ENCODE measurements at regions not wholly inside any gene's neighbourhood (a gene's known extent, or its start where the extent isn't known, plus 50 kb on each side); places are given as distances from the start of the nearest gene placed in this dataset.

- intact Hi-C loops (cut with micrococcal nuclease) = no loop called here
- no peak overlapping the region for H3K4ac ChIP-seq (ENCODE audit: low read depth, low read length)
- ATAC-seq (ENCODE audit: low read depth) = no peak
- no peak overlapping the region for H3K23ac ChIP-seq (ENCODE audit: low read depth, low read length)
- no peak overlapping the region for H2BK120ac ChIP-seq (ENCODE audit: low read depth, low read length)
- H3K9me1 ChIP-seq (ENCODE audit: insufficient read depth, low read length) = no peaks in the 10 kb centered on the region
- no peak overlapping the region for H2AFZ ChIP-seq (replicated peaks; ENCODE audit: low read length, poor library complexity)
- peaks cover 10% of the 10 kb centered on the region for H3K27me3 ChIP-seq (ENCODE audit: control insufficient read depth, insufficient read depth, low read length)
- H2AK5ac ChIP-seq (ENCODE audit: low read depth, low read length) = no peak overlapping the region
- no peak overlapping the region for H3K27ac ChIP-seq (ENCODE audit: insufficient read depth, low read length)
- in situ Hi-C loops (cut with MboI; ENCODE audit: low sequenced_read_pairs) = no loop called here
- H3K56ac ChIP-seq (ENCODE audit: extremely low read depth, insufficient read depth, low read length) = no peak overlapping the region
- no peak overlapping the region for H2BK15ac ChIP-seq (ENCODE audit: low read depth, low read length)
- H3K4me2 ChIP-seq (ENCODE audit: low read depth, low read length) = no peak overlapping the region
- no peak overlapping the region for H4K8ac ChIP-seq (ENCODE audit: low read depth in 2 of 2, low read length in 2 of 2)
- no peak overlapping the region for H3K18ac ChIP-seq (ENCODE audit: low read depth, low read length)
- no peaks in the 10 kb centered on the region for H3K9me3 ChIP-seq (ENCODE audit: control insufficient read depth, insufficient read depth, low read length)
- H2BK20ac ChIP-seq (ENCODE audit: low read depth, low read length) = no peak overlapping the region
- dilution Hi-C loops (cut with HindIII; ENCODE audit: low sequenced_read_pairs, unreplicated experiment) = no loop called here
- no peaks in the 10 kb centered on the region for H3K79me1 ChIP-seq (ENCODE audit: low read depth in 1 of 2, low read length in 2 of 2)
- H3K14ac ChIP-seq (replicated peaks; ENCODE audit: low read depth, low read length) = no peak overlapping the region
- no peak overlapping the region for H3K4me3 ChIP-seq (ENCODE audit: insufficient read depth, low read depth, low read length)
- H4K20me1 ChIP-seq (ENCODE audit: insufficient read depth, low read length) = no peaks in the 10 kb centered on the region
- no peaks in the 10 kb centered on the region for H3K4me1 ChIP-seq (ENCODE audit: control insufficient read depth, insufficient read depth, low read length)
- no peak overlapping the region for H4K5ac ChIP-seq (ENCODE audit: low read depth, low read length)
- ChIA-PET CTCF (no interaction called here), POLR2A (ENCODE audit: unreplicated experiment) (no interaction called here)
- DNase-seq = no peak
- no peaks in the 10 kb centered on the region for H3K36me3 ChIP-seq (ENCODE audit: control insufficient read depth, insufficient read depth, low read length)
- no peak overlapping the region for H2AK9ac ChIP-seq (replicated peaks; ENCODE audit: low read depth, low read length, poor library complexity)
- H4K91ac ChIP-seq (ENCODE audit: insufficient read depth, low read depth, low read length) = no peak overlapping the region
- 44% methylated on average over 2 of the region's 3 CpGs; no CpG with 5 or more reads in 1 of the 2 experiments for WGBS, 2 experiments (ENCODE audit: extremely low coverage in 2 of 2, insufficient read length in 1 of 2)
- no TSS peak for BruUV-seq (replicated peaks)
- no peak overlapping the region for H2BK5ac ChIP-seq (ENCODE audit: low read depth, low read length, poor library complexity, severe bottlenecking)
- TF ChIP-seq SMC3 (IDR thresholded peaks at IDR 0.05; ENCODE audit: low read depth, low read length) (no peak), NFE2L2 (IDR thresholded peaks at IDR 0.05; ENCODE audit: low read depth, low read length) (no peak), POLR2A (IDR thresholded peaks at IDR 0.05; ENCODE audit: low read depth, low read length) (no peak), RCOR1 (IDR thresholded peaks at IDR 0.05; ENCODE audit: insufficient replicate concordance, low read length) (no peak), CHD1 (IDR thresholded peaks at IDR 0.05; ENCODE audit: low read depth, low read length) (no peak), CEBPB (IDR thresholded peaks at IDR 0.05; ENCODE audit: low read depth, low read length) (no peak), CTCF (conservative IDR thresholded peaks at IDR 0.05; ENCODE audit: low read depth, low read length) (no peak), RAD21 (IDR thresholded peaks at IDR 0.05; ENCODE audit: low read length) (no peak), BHLHE40 (IDR thresholded peaks at IDR 0.05; ENCODE audit: low read depth, low read length) (no peak), RFX5 (IDR thresholded peaks at IDR 0.05; ENCODE audit: low read depth, low read length) (no peak), MAFK (IDR thresholded peaks at IDR 0.05; ENCODE audit: low read depth, low read length) (no peak), MXI1 (IDR thresholded peaks at IDR 0.05; ENCODE audit: borderline replicate concordance, low read depth, low read length) (no peak), USF2 (IDR thresholded peaks at IDR 0.05; ENCODE audit: low read depth, low read length) (no peak), ELK1 (IDR thresholded peaks at IDR 0.05; ENCODE audit: borderline replicate concordance, low read depth, low read length) (no peak), MAZ (IDR thresholded peaks at IDR 0.05; ENCODE audit: borderline replicate concordance, low read depth, low read length) (no peak), FOS (IDR thresholded peaks at IDR 0.05; ENCODE audit: low read depth, low read length) (no peak)
- H3K9ac ChIP-seq (ENCODE audit: low read depth, low read length) = no peak overlapping the region
These were observed 64.9 kb upstream of the ZCCHC2 start for GRCh38 chr18:62457877-62458276.

All from IMR-90 (cell line).